H9 (cell line): ENCODE measurements at regions not wholly inside any gene's neighbourhood (a gene's known extent, or its start where the extent isn't known, plus 50 kb on each side); places are given as distances from the start of the nearest gene placed in this dataset.

Experiments
- DNase-seq: peaks from one replicate; pipeline ENCODE4 v3.0.0-alpha.2; 2017
- H2AFZ ChIP-seq: one replicate; pipeline ENCODE4 v1.6.1; 2013; ENCODE audit warnings: mild to moderate bottlenecking, low read length, control low read depth, moderate library complexity
- H2AK5ac ChIP-seq: 2 replicates; pipeline ENCODE4 v1.6.1; 2013; ENCODE audit warnings: low read length, control low read depth, mixed read lengths; ENCODE audit not compliant: insufficient read length
- H2BK120ac ChIP-seq: one replicate; pipeline ENCODE4 v1.6.1; 2013; ENCODE audit warnings: low read depth, mild to moderate bottlenecking, low read length, control low read depth, inconsistent platforms; ENCODE audit not compliant: poor library complexity, severe bottlenecking
- H2BK12ac ChIP-seq: 2 replicates; pipeline ENCODE4 v1.6.1; 2013; ENCODE audit warnings: low read length, control low read depth, mixed read lengths, low read depth; ENCODE audit not compliant: insufficient read length
- H2BK15ac ChIP-seq: 2 replicates; pipeline ENCODE4 v1.6.1; 2013; ENCODE audit warnings: low read depth, low read length, control low read depth
- H2BK20ac ChIP-seq: one replicate; pipeline ENCODE4 v1.6.1; 2013; ENCODE audit warnings: low read depth, mild to moderate bottlenecking, low read length, control low read depth, inconsistent platforms; ENCODE audit not compliant: poor library complexity, severe bottlenecking
- H2BK5ac ChIP-seq: 2 replicates; pipeline ENCODE4 v1.6.1; 2013; ENCODE audit warnings: low read length, control low read depth, mixed read lengths; ENCODE audit not compliant: insufficient read length
- H3K14ac ChIP-seq: 2 replicates; pipeline ENCODE4 v1.6.1; 2013; ENCODE audit warnings: low read length, control low read depth; ENCODE audit not compliant: insufficient read depth
- H3K18ac ChIP-seq: 2 replicates; pipeline ENCODE4 v1.6.1; 2013; ENCODE audit warnings: low read depth, mild to moderate bottlenecking, mixed read lengths, low read length, control low read depth; ENCODE audit not compliant: insufficient read length
- H3K23ac ChIP-seq: 2 replicates; pipeline ENCODE4 v1.6.1; 2013; ENCODE audit warnings: low read length, control low read depth, mixed read lengths, low read depth; ENCODE audit not compliant: insufficient read length
- H3K23me2 ChIP-seq: 2 replicates; pipeline ENCODE4 v1.6.1; 2013; ENCODE audit warnings: low read depth, mild to moderate bottlenecking, mixed read lengths, low read length, control low read depth; ENCODE audit not compliant: insufficient read length, poor library complexity, severe bottlenecking
- H3K27ac ChIP-seq: 2 replicates; pipeline ENCODE4 v1.5.1; 2013; ENCODE audit warnings: low read length, control low read depth, mixed read lengths, low read depth; ENCODE audit not compliant: insufficient read length
- H3K27me3 ChIP-seq: 2 replicates; pipeline ENCODE4 v1.6.1; 2013; ENCODE audit warnings: low read length, control low read depth, inconsistent platforms; ENCODE audit not compliant: insufficient read depth
- H3K4ac ChIP-seq: 2 replicates; pipeline ENCODE4 v1.6.1; 2013; ENCODE audit warnings: low read depth, mild to moderate bottlenecking, control low read depth, inconsistent platforms, low read length, moderate library complexity
- H3K4me1 ChIP-seq: 2 replicates; pipeline ENCODE4 v1.6.1; 2013; ENCODE audit warnings: low read length, control low read depth, inconsistent platforms; ENCODE audit not compliant: insufficient read depth
- H3K4me2 ChIP-seq: 2 replicates; pipeline ENCODE4 v1.6.1; 2013; ENCODE audit warnings: low read length, control low read depth, mixed read lengths; ENCODE audit not compliant: insufficient read length, insufficient read depth
- H3K56ac ChIP-seq: 2 replicates; pipeline ENCODE4 v1.6.1; 2013; ENCODE audit warnings: low read depth, mild to moderate bottlenecking, mixed read lengths, low read length, control low read depth; ENCODE audit not compliant: insufficient read length
- H3K79me1 ChIP-seq: 2 replicates; pipeline ENCODE4 v1.6.1; 2013; ENCODE audit warnings: low read depth, mild to moderate bottlenecking, moderate library complexity, low read length, control low read depth, inconsistent platforms; ENCODE audit not compliant: insufficient read depth, poor library complexity, severe bottlenecking
- H3K79me2 ChIP-seq: 2 replicates; pipeline ENCODE4 v1.6.1; 2013; ENCODE audit warnings: low read length, control low read depth, inconsistent platforms; ENCODE audit not compliant: insufficient read depth
- H3K9ac ChIP-seq: 2 replicates; pipeline ENCODE4 v1.6.1; 2013; ENCODE audit warnings: low read length, control low read depth, mixed read lengths; ENCODE audit not compliant: insufficient read length; ENCODE audit errors: extremely low read depth
- H3K9me3 ChIP-seq: one replicate; pipeline ENCODE4 v1.6.1; 2013; ENCODE audit warnings: low read depth, low read length, inconsistent platforms; ENCODE audit not compliant: control insufficient read depth
- H3T11ph ChIP-seq: one replicate; pipeline ENCODE4 v1.6.1; 2013; ENCODE audit warnings: mild to moderate bottlenecking, low read length, control low read depth, inconsistent platforms
- H4K20me1 ChIP-seq: one replicate; pipeline ENCODE4 v1.6.1; 2013; ENCODE audit not compliant: control insufficient read depth, insufficient read length, insufficient read depth
- H4K5ac ChIP-seq: 2 replicates; pipeline ENCODE4 v1.6.1; 2013; ENCODE audit warnings: low read depth, mild to moderate bottlenecking, mixed read lengths, low read length, control low read depth; ENCODE audit not compliant: insufficient read length
- H4K8ac ChIP-seq: replicated peaks from 2 replicates; pipeline ENCODE4 v1.6.1; 2013; ENCODE audit warnings: low read length, control low read depth, mixed read lengths, low read depth; ENCODE audit not compliant: insufficient read length
- H4K91ac ChIP-seq: 2 replicates; pipeline ENCODE4 v1.6.1; 2013; ENCODE audit warnings: low read depth, mild to moderate bottlenecking, moderate library complexity, mixed read lengths, low read length, control low read depth; ENCODE audit not compliant: insufficient read length
- H3K27ac Mint-ChIP-seq, 3 experiments: 2 replicates in 2 of 3; 3 replicates in 1 of 3; pipeline ENCODE4 v1.8.0; 2020 to 2021; ENCODE audit warnings: mixed read lengths in 3 of 3, mild to moderate bottlenecking in 1 of 3, moderate library complexity in 1 of 3
- H3K27me3 Mint-ChIP-seq: 2 replicates; pipeline ENCODE4 v1.8.0; 2021; ENCODE audit warnings: low read depth, mild to moderate bottlenecking, moderate library complexity, mixed read lengths
- H3K36me3 Mint-ChIP-seq, 3 experiments: 2 replicates in 2 of 3; 3 replicates in 1 of 3; pipeline ENCODE4 v1.8.0; 2020 to 2021; ENCODE audit warnings: low read depth in 3 of 3, mixed read lengths in 3 of 3; ENCODE audit not compliant: insufficient read depth in 1 of 3
- H3K4me1 Mint-ChIP-seq, 2 experiments: 2 replicates each; pipeline ENCODE4 v1.8.0; 2020; ENCODE audit warnings: mixed read lengths in 2 of 2
- H3K4me3 Mint-ChIP-seq, 2 experiments: 2 replicates in 1 of 2; 3 replicates in 1 of 2; pipeline ENCODE4 v1.8.0; 2020 to 2021; ENCODE audit warnings: mild to moderate bottlenecking in 2 of 2, mixed read lengths in 2 of 2, moderate library complexity in 1 of 2
- H3K9me3 Mint-ChIP-seq, 2 experiments: 2 replicates in 1 of 2; 3 replicates in 1 of 2; pipeline ENCODE4 v1.8.0; 2020; ENCODE audit warnings: mild to moderate bottlenecking in 2 of 2, mixed read lengths in 2 of 2, moderate library complexity in 1 of 2
- CTCF ChIP-seq: fragments of 200-600 bp; sonication (generic); conservative IDR thresholded peaks from 3 replicates; pipeline ENCODE4 v1.8.0; 2021; ENCODE audit warnings: antibody characterized with exemption, mild to moderate bottlenecking
- WGBS: extraction: QIAGEN DNeasy Blood & Tissue Kit; methylation state at CpG from one replicate; pipeline ENCODE4 v1.1.7; 2013; ENCODE audit warnings: missing lambda C conversion rate, low lambda C conversion rate, mixed read lengths; ENCODE audit not compliant: insufficient read length; ENCODE audit errors: extremely low coverage; 5-methylcytosine and 5-hydroxymethylcytosine counted together

DNA sequence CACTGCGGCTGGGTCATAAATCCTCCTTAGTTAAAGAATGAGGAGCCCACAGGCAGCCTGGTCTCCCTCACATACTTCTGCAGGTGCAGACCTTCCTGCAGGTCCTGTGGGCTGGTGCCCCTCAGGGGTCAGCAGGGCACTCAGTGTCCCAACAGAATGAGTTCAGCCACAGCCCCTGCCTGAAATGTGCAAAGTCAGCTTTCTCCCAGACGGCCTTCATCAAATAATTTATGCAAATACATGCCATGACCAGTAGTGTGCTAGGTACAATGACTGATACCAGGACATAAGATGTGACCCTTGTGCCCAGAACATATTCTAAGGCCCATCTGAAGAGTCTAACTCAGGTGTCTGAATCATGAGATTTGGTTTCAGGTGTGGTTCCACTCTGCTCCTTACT is 703.4 kb downstream of the TBC1D22A start:
- TF ChIP-seq CTCF: no peak
- no CpG with 5 or more reads among the region's 2 CpGs for WGBS
- Histone ChIP-seq H2BK5ac (no peak overlapping the region), H2BK20ac (no peak overlapping the region), H4K20me1 (no peaks in the 10 kb centered on the region), H3K27me3 (no peaks in the 10 kb centered on the region), H2BK12ac (no peak overlapping the region), H3K4me1 (no peaks in the 10 kb centered on the region), H3K9ac (no peak overlapping the region), H2AK5ac (no peak overlapping the region), H2AFZ (no peak overlapping the region), H2BK15ac (no peak overlapping the region), H3T11ph (no peak overlapping the region), H3K79me1 (no peaks in the 10 kb centered on the region), H3K56ac (no peak overlapping the region), H4K5ac (no peak overlapping the region), H3K4ac (no peak overlapping the region), H3K4me2 (no peak overlapping the region), H3K27ac (no peak overlapping the region), H3K14ac (no peak overlapping the region), H2BK120ac (no peak overlapping the region), H3K9me3 (peaks cover 90% of the 10 kb centered on the region), H3K23me2 (no peaks in the 10 kb centered on the region), H4K91ac (no peak overlapping the region), H3K23ac (no peak overlapping the region), H3K79me2 (no peaks in the 10 kb centered on the region), H4K8ac (no peak overlapping the region), H3K18ac (no peak overlapping the region)
- H3K27me3 Mint-ChIP-seq: peaks cover 2% of the 10 kb centered on the region; the same call in 1 of the 2 replicates
- peaks cover 88 to 96% of the 10 kb centered on the region in 2 experiments for H3K9me3 Mint-ChIP-seq
- H3K4me3 Mint-ChIP-seq: no peak overlapping the region
- DNase-seq: no peak
- no peaks in the 10 kb centered on the region for H3K4me1 Mint-ChIP-seq
- H3K27ac Mint-ChIP-seq: no peak overlapping the region
- H3K36me3 Mint-ChIP-seq: peaks cover 12 to 35% (median 17%) of the 10 kb centered on the region in 3 experiments; a peak in 6 of 7 replicates
